GM19240 (cell line): ENCODE measurements at regions not wholly inside any gene's neighbourhood (a gene's known extent, or its start where the extent isn't known, plus 50 kb on each side); places are given as distances from the start of the nearest gene placed in this dataset.
"Not testable (repeated sequence)": the region's sequence is repeated elsewhere in the genome, so short reads cannot be mapped to it uniquely, and the experiment has no call there.

Experiments used
- DNase-seq: peaks from one replicate; pipeline ENCODE4 v3.0.0; 2011; ENCODE audit warnings: low spot score; ENCODE audit not compliant: insufficient read length

- DNase-seq, result not testable (repeated sequence)
Observed at GRCh38 chr6:166846446-166847142, 109.8 kb downstream of the RNASET2 start.

- DNase-seq, result no peak
Observed at GRCh38 chr6:166842607-166843006, 113.7 kb downstream of the RNASET2 start.

- no peak for DNase-seq
Observed at GRCh38 chr6:166841216-166841615, 115.1 kb downstream of the RNASET2 start.

- no peak for DNase-seq
Observed at GRCh38 chr6:166839569-166839968, 116.8 kb downstream of the RNASET2 start.

GRCh38 chr6:166838987-166839386 lies 117.4 kb downstream of the RNASET2 start:
- DNase-seq, result no peak

GRCh38 chr6:166836785-166837718 lies 119.3 kb downstream of the RNASET2 start:
- no peak for DNase-seq

- DNase-seq, result no peak
Observed at GRCh38 chr6:166834049-166834448, 122.3 kb downstream of the RNASET2 start.

- DNase-seq, result no peak
Observed at GRCh38 chr6:166830891-166831363, 125.4 kb downstream of the RNASET2 start.

- peak; percentile 60 for DNase-seq
Observed at GRCh38 chr6:166830185-166830890, 126.0 kb downstream of the RNASET2 start.

GRCh38 chr6:166826264-166826663 lies 130.1 kb downstream of the RNASET2 start:
- DNase-seq, result no peak

GRCh38 chr6:166825553-166826145 lies 130.7 kb downstream of the RNASET2 start:
- no peak for DNase-seq

GRCh38 chr6:166824880-166825250 lies 131.5 kb downstream of the RNASET2 start:
- no peak for DNase-seq

GRCh38 chr6:166824146-166824879 lies 132.0 kb downstream of the RNASET2 start:
- DNase-seq, result no peak

- DNase-seq, result no peak
Observed at GRCh38 chr6:166822609-166823008, 133.7 kb downstream of the RNASET2 start.

GRCh38 chr6:166820483-166820882 lies 135.9 kb downstream of the RNASET2 start:
- DNase-seq, result no peak

- DNase-seq, result no peak
Observed at GRCh38 chr6:166820070-166820469, 136.3 kb downstream of the RNASET2 start.

- DNase-seq, result no peak
Observed at GRCh38 chr6:166815629-166816028, 140.7 kb downstream of the RNASET2 start.

GRCh38 chr6:166814390-166814789 lies 142.0 kb downstream of the RNASET2 start:
- no peak for DNase-seq

- no peak for DNase-seq
Observed at GRCh38 chr6:166813461-166813860, 142.9 kb downstream of the RNASET2 start.

- DNase-seq, result no peak
Observed at GRCh38 chr6:166810864-166811263, 145.5 kb downstream of the RNASET2 start.

- DNase-seq, result no peak
Observed at GRCh38 chr6:166809721-166810120, 146.6 kb downstream of the RNASET2 start.
